NT2/D1 (cell line): ENCODE measurements at regions not wholly inside any gene's neighbourhood (a gene's known extent, or its start where the extent isn't known, plus 50 kb on each side); places are given as distances from the start of the nearest gene placed in this dataset.
"Not testable (repeated sequence)": the region's sequence is repeated elsewhere in the genome, so short reads cannot be mapped to it uniquely, and the experiment has no call there.

ENCODE experiments used
- DNase-seq: peaks from one replicate; pipeline ENCODE4 v3.0.0-alpha.2; 2011; ENCODE audit warnings: low read depth, low spot score
- H3K27me3 ChIP-seq: 2 replicates; pipeline ENCODE4 v1.6.0; 2011; ENCODE audit warnings: mild to moderate bottlenecking; ENCODE audit not compliant: insufficient read length, insufficient read depth
- H3K36me3 ChIP-seq: 2 replicates; pipeline ENCODE4 v1.6.1; 2011; ENCODE audit warnings: mild to moderate bottlenecking, low read length, mixed read lengths; ENCODE audit not compliant: insufficient read depth, insufficient read length
- H3K4me1 ChIP-seq: 2 replicates; pipeline ENCODE4 v1.5.1; 2011; ENCODE audit not compliant: insufficient read depth, insufficient read length
- H3K4me3 ChIP-seq: 2 replicates; pipeline ENCODE4 v1.5.1; 2011; ENCODE audit warnings: low read depth; ENCODE audit not compliant: insufficient read length
- H3K9ac ChIP-seq: 2 replicates; pipeline ENCODE4 v1.6.0; 2011; ENCODE audit warnings: low read depth; ENCODE audit not compliant: insufficient read length
- H3K9me3 ChIP-seq: 2 replicates; pipeline ENCODE4 v1.5.1; 2011; ENCODE audit warnings: mild to moderate bottlenecking, low read length; ENCODE audit not compliant: insufficient read depth
- SUZ12 ChIP-seq: IDR thresholded peaks from 2 replicates; pipeline ENCODE4 v1.6.1; 2011; ENCODE audit not compliant: insufficient read length, insufficient read depth; ENCODE audit errors: extremely low read depth
- YY1 ChIP-seq: IDR thresholded peaks from 2 replicates; pipeline ENCODE4 v1.6.1; 2011; ENCODE audit not compliant: insufficient read length, insufficient read depth
- ZNF274 ChIP-seq: IDR thresholded peaks from 2 replicates; pipeline ENCODE4 v1.6.1; 2011; ENCODE audit warnings: mild to moderate bottlenecking, low read depth, low read length

DNA sequence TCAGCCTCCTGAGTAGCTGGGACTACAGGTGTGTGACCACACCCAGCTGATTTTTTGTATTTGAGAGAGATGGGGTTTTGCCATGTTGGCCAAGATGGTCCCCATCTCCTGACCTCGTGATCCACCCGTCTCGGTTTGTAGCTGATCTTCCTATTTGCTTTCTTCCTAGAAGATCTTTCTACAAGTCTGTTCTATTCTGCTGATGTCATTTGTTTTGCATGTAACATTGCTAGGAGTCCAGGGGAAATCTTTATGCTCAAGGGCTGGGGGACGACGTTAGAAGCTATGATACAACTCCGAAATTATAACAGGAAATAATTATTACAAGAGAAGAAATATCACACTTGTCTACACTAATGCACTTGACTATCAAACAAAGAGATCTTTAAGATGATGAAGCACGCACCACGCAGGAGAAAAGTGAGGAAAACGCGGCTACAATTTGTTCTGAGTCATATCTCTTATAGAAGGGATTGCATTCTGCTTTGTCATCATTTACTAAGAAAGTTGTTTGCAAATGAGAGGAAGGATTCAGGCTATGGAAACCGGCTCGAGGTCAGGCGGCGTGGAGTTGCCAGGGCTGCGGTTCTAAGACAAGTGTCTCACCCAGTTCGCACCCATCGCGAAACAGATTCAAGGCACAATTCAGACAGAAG lies 103.0 kb upstream of the CARD11 start:
- Histone ChIP-seq H3K27me3 (no peaks in the 10 kb centered on the region), H3K9ac (no peak overlapping the region), H3K4me3 (no peak overlapping the region), H3K4me1 (no peaks in the 10 kb centered on the region), H3K36me3 (no peaks in the 10 kb centered on the region), H3K9me3 (no peaks in the 10 kb centered on the region)
- no peak for DNase-seq
- TF ChIP-seq ZNF274 (no peak), YY1 (no peak), SUZ12 (no peak)

DNA sequence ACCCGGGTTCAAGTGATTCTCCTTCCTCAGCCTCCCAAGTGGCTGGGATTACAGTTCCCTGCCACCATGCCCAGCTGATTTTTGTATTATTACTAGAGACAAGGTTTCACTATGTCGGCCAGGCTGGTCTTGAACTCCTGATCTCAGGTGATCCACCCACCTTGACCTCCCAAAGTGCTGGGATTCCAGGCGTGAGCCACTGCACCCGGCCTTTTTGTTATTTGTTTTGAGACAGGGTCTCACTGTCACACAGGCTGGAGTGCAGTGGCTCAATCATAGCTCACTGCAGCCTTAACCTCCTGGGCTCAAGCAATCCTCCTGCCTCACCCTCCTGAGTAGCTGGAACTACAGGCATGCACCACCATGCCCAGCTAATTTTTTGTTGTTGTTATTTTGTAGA lies 104.8 kb upstream of the CARD11 start:
- not testable (repeated sequence) for DNase-seq, H3K36me3 ChIP-seq, H3K9me3 ChIP-seq, H3K4me1 ChIP-seq, H3K4me3 ChIP-seq, H3K9ac ChIP-seq, H3K27me3 ChIP-seq

DNA sequence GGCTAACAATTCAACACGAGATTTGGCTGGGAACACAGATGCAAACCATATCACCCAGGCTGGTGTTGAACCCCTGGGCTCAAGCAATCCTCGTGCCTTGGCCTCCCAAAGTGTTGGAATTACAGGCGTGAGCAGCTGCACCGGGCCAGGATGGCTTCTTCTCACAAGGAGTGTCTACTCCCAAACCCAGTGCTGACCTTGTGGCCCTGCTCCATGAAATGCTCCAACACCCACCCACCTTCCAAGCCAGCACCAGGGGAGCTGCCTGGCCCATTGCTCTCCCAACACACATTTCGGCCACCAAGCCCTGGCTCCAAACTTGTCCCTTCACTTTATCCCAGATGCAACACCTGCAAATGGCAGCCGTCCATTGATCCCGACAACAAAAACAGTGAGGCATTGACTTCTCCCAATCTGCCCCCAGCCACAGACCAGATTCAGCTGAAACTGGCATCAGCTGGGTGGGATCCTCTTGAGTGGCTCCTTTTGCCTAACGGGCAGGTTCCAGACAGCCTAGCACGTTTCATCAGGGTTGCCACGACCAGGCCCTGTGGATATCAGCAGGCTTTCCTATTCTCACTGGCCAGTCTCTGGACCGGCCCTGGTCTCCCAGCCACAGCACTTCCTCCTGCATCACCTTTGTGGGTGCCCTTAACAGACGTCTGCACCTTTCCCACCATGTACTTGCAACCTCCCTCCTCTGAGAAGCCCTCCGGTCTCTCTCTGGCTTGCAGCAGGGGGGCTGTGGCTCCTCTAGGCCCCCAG lies 105.7 kb upstream of the CARD11 start:
- Histone ChIP-seq H3K4me1 (no peaks in the 10 kb centered on the region), H3K27me3 (no peaks in the 10 kb centered on the region), H3K9me3 (no peaks in the 10 kb centered on the region), H3K4me3 (no peak overlapping the region), H3K36me3 (no peaks in the 10 kb centered on the region), H3K9ac (no peak overlapping the region)
- TF ChIP-seq SUZ12 (no peak), ZNF274 (no peak), YY1 (no peak)
- no peak for DNase-seq

- H3K9me3 ChIP-seq = no peaks in the 10 kb centered on the region
- TF ChIP-seq SUZ12 = no peak
- TF ChIP-seq YY1 = no peak
- TF ChIP-seq ZNF274 = no peak
- no peak overlapping the region for H3K4me3 ChIP-seq
- no peak for DNase-seq
- no peaks in the 10 kb centered on the region for H3K4me1 ChIP-seq
- H3K9ac ChIP-seq = no peak overlapping the region
- H3K36me3 ChIP-seq = no peaks in the 10 kb centered on the region
- H3K27me3 ChIP-seq = no peaks in the 10 kb centered on the region
These were observed 106.4 kb upstream of the CARD11 start for GRCh38 chr7:3150027-3150426.

- no peak overlapping the region for H3K9ac ChIP-seq
- no peaks in the 10 kb centered on the region for H3K27me3 ChIP-seq
- H3K9me3 ChIP-seq = no peaks in the 10 kb centered on the region
- no peaks in the 10 kb centered on the region for H3K4me1 ChIP-seq
- H3K4me3 ChIP-seq = no peak overlapping the region
- no peaks in the 10 kb centered on the region for H3K36me3 ChIP-seq
- no peak for DNase-seq
- TF ChIP-seq ZNF274 = no peak
- TF ChIP-seq SUZ12 = no peak
- no peak for TF ChIP-seq YY1
These were observed 108.1 kb upstream of the CARD11 start for GRCh38 chr7:3151784-3152183.

DNA sequence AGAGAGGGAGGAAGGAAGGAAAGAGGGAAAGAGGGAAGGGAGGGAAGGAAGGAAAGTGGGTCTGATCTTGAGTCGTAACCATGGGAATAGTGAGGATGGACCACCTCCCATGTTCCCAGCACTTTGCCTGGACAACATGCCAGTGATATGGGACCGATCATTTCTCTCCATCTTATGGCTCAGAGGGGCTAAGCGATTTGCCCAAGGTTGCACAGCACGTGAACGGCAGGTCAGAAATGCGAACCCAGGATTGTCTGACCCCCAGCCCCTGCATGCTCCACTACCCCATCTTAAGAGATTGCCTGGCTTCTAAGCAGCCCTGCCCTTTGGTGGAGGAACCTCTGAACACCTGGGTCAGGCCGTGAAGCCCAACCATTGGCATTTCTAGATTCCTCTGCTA lies 109.0 kb upstream of the CARD11 start:
- Histone ChIP-seq H3K9ac (no peak overlapping the region), H3K36me3 (no peaks in the 10 kb centered on the region), H3K9me3 (no peaks in the 10 kb centered on the region), H3K4me1 (no peaks in the 10 kb centered on the region), H3K4me3 (no peak overlapping the region), H3K27me3 (no peaks in the 10 kb centered on the region)
- no peak for DNase-seq
- TF ChIP-seq ZNF274 (no peak), SUZ12 (no peak), YY1 (no peak)

DNA sequence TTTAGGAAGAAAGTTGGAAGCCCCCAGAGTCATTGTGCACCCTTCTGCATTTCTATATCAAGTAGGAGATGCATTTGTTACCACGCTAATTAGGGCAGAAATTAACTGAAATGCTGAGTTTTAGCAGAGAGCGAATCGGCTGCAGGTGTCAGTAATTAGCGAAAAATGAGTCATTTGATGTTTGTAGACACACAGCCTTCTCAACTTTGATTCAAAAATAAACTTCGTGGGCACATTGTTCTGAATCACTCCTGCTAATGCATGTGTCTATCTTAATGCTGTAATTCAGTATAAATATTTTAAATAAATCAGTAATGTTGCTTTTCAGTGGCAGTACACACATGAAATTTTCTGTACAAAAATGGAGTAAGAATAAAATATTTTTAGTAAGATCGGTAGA lies 109.5 kb upstream of the CARD11 start:
- no peak overlapping the region for H3K9ac ChIP-seq

More for the DNA sequence above, 109.5 kb upstream of the CARD11 start:
- DNase-seq = no peak
- no peak for TF ChIP-seq SUZ12
- TF ChIP-seq ZNF274 = no peak
- TF ChIP-seq YY1 = no peak
- no peaks in the 10 kb centered on the region for H3K9me3 ChIP-seq
- H3K4me1 ChIP-seq = no peaks in the 10 kb centered on the region
- no peaks in the 10 kb centered on the region for H3K36me3 ChIP-seq
- H3K27me3 ChIP-seq = no peaks in the 10 kb centered on the region
- H3K4me3 ChIP-seq = no peak overlapping the region
